ENCODE measurements at regions not wholly inside any gene's neighbourhood (a gene's known extent, or its start where the extent isn't known, plus 50 kb on each side); places are given as distances from the start of the nearest gene placed in this dataset.
A peak's percentile ranks its signal among the peaks of the same experiment; 100 is the strongest.

GRCh38 chr2:155701721-155702120 is 630.8 kb downstream of the NR4A2 start:
- Mint-ChIP-seq H3K9me3 (no peaks in the 10 kb centered on the region), H3K36me3 (ENCODE audit: low read depth) (no peaks in the 10 kb centered on the region), H3K4me3 (no peak overlapping the region)

GRCh38 chr2:155696571-155696970 is 636.0 kb downstream of the NR4A2 start:
- H3K9me3 Mint-ChIP-seq = no peaks in the 10 kb centered on the region
- no peak overlapping the region for H3K27ac Mint-ChIP-seq
- no peaks in the 10 kb centered on the region for H3K27me3 Mint-ChIP-seq (ENCODE audit: low read depth, poor library complexity)
- no peak overlapping the region for H3K4me3 Mint-ChIP-seq
- no peaks in the 10 kb centered on the region for H3K36me3 Mint-ChIP-seq (ENCODE audit: low read depth)
- H3K4me1 Mint-ChIP-seq = no peaks in the 10 kb centered on the region
- DNase-seq = no peak
- TF ChIP-seq, protein P1, sequence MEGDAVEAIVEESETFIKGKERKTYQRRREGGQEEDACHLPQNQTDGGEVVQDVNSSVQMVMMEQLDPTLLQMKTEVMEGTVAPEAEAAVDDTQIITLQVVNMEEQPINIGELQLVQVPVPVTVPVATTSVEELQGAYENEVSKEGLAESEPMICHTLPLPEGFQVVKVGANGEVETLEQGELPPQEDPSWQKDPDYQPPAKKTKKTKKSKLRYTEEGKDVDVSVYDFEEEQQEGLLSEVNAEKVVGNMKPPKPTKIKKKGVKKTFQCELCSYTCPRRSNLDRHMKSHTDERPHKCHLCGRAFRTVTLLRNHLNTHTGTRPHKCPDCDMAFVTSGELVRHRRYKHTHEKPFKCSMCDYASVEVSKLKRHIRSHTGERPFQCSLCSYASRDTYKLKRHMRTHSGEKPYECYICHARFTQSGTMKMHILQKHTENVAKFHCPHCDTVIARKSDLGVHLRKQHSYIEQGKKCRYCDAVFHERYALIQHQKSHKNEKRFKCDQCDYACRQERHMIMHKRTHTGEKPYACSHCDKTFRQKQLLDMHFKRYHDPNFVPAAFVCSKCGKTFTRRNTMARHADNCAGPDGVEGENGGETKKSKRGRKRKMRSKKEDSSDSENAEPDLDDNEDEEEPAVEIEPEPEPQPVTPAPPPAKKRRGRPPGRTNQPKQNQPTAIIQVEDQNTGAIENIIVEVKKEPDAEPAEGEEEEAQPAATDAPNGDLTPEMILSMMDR (IDR thresholded peaks at IDR 0.05) = no peak

More at GRCh38 chr2:155701721-155702120, 630.8 kb downstream of the NR4A2 start:
- TF ChIP-seq, protein P1 (IDR thresholded peaks at IDR 0.05) = no peak
- no peaks in the 10 kb centered on the region for H3K27me3 Mint-ChIP-seq (ENCODE audit: low read depth, poor library complexity)
- H3K27ac Mint-ChIP-seq = peak overlapping the region; percentile 11
- H3K4me1 Mint-ChIP-seq = no peaks in the 10 kb centered on the region
- DNase-seq = no peak

DNA sequence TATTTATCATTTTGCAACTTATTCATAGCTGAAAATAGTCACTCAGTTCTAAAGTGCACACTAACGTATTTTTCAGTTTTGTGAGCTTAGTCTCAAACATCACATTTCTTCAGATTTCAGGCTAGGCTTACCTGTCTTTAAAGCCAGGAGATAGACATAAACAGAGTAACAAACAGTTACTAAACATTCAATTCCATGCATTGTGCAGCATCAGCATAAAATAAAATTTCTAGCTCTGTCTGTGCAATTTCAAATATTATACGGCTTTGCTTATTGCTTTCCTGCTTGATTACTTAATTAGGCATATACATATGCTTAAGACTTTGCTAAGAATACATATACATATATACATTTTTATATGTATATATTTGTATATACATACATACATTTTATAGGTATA is 637.0 kb downstream of the NR4A2 start:
- H3K27ac Mint-ChIP-seq = no peak overlapping the region
- H3K27me3 Mint-ChIP-seq (ENCODE audit: low read depth, poor library complexity) = no peaks in the 10 kb centered on the region
- no peaks in the 10 kb centered on the region for H3K36me3 Mint-ChIP-seq (ENCODE audit: low read depth)
- no peak for DNase-seq
- H3K9me3 Mint-ChIP-seq = no peaks in the 10 kb centered on the region
- no peaks in the 10 kb centered on the region for H3K4me1 Mint-ChIP-seq
- H3K4me3 Mint-ChIP-seq = no peak overlapping the region
- TF ChIP-seq, protein P1 (IDR thresholded peaks at IDR 0.05) = no peak

DNA sequence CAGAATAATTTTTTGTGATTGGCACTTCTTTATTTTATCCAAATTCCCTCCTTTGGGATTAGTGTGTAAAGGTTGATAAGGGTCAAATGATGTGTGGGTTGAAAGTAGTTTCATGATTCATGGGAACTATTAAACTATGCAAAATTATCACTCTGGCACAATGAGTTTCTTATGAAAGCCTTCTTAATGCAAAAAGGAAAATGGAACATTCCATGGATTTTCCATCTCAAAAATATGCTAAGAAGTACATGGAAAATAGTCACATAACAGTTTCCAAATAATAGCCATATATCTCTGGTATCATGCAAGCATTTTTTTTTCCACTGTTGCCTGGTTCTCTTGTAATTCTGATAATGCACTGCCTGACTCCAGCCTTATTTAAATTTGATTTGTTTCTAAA is 639.7 kb downstream of the NR4A2 start:
- Mint-ChIP-seq H3K4me3 (no peak overlapping the region), H3K27ac (no peak overlapping the region), H3K27me3 (ENCODE audit: low read depth, poor library complexity) (no peaks in the 10 kb centered on the region), H3K4me1 (no peaks in the 10 kb centered on the region), H3K36me3 (ENCODE audit: low read depth) (no peaks in the 10 kb centered on the region), H3K9me3 (no peaks in the 10 kb centered on the region)
- TF ChIP-seq, protein P1 (IDR thresholded peaks at IDR 0.05) = no peak
- DNase-seq = no peak

DNA sequence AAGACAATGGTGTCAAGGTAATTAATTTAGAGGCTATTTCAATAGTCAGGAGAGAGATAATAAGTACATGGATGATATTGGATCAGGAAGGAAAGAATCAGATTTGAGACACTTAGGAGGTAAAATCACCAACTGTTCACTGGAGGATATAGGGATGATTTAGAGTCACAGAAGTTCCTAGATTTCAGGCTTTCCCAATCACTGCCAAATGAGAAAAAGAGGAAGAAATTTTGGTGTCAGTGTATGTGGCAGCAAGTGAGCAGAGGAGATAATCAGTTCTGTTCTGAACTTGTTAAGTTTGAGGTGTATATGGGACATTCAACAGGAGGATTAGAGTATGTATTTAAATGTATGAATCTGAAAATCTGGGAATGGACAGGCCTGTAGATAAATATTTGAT is 640.4 kb downstream of the NR4A2 start:
- Mint-ChIP-seq H3K27ac (no peak overlapping the region), H3K4me1 (no peaks in the 10 kb centered on the region), H3K36me3 (ENCODE audit: low read depth) (no peaks in the 10 kb centered on the region), H3K4me3 (no peak overlapping the region), H3K27me3 (ENCODE audit: low read depth, poor library complexity) (no peaks in the 10 kb centered on the region), H3K9me3 (no peaks in the 10 kb centered on the region)
- no peak for DNase-seq
- TF ChIP-seq, protein P1 (IDR thresholded peaks at IDR 0.05) = no peak

- Mint-ChIP-seq H3K27me3 (ENCODE audit: low read depth, poor library complexity) (no peaks in the 10 kb centered on the region), H3K4me1 (no peaks in the 10 kb centered on the region), H3K9me3 (no peaks in the 10 kb centered on the region), H3K27ac (no peak overlapping the region), H3K36me3 (ENCODE audit: low read depth) (no peaks in the 10 kb centered on the region), H3K4me3 (no peak overlapping the region)
- TF ChIP-seq, protein P1 (IDR thresholded peaks at IDR 0.05) = no peak
- DNase-seq = no peak
Observed at GRCh38 chr2:155690785-155691184, 641.7 kb downstream of the NR4A2 start.
